ENCODE measurements at regions not wholly inside any gene's neighbourhood (a gene's known extent, or its start where the extent isn't known, plus 50 kb on each side); places are given as distances from the start of the nearest gene placed in this dataset.

- 67 to 83% (median 79%) methylated on average over 3 of the region's 3 CpGs for WGBS, 5 donors
- H3K36me3 ChIP-seq = no peaks in the 10 kb centered on the region
- no peak overlapping the region for H3K4me3 ChIP-seq
- no peaks in the 10 kb centered on the region for H3K9me3 ChIP-seq
- no peak for DNase-seq
- no peaks in the 10 kb centered on the region for H3K27me3 ChIP-seq (replicated peaks in 1 of 7)
- intact Hi-C loops (cut with DNase I; ENCODE audit: low total_unique reads) = no loop called here
- TF ChIP-seq CTCF (IDR thresholded peaks at IDR 0.05 in 8 of 11, conservative IDR thresholded peaks at IDR 0.05 in 3 of 11) = no peak
- H3K27ac ChIP-seq = no peak overlapping the region
- H3K4me1 ChIP-seq = no peaks in the 10 kb centered on the region
These were observed 306.8 kb downstream of the RFC3 start for GRCh38 chr13:34124666-34125306.

GRCh38 chr13:34127523-34127922, 309.6 kb downstream of the RFC3 start:
- no peaks in the 10 kb centered on the region for H3K36me3 ChIP-seq
- no peaks in the 10 kb centered on the region for H3K4me1 ChIP-seq
- intact Hi-C loops (cut with DNase I; ENCODE audit: low total_unique reads) = no loop called here
- no peak for TF ChIP-seq POLR2AphosphoS5 (IDR thresholded peaks at IDR 0.05)
- no peak for TF ChIP-seq CTCF (IDR thresholded peaks at IDR 0.05 in 8 of 11, conservative IDR thresholded peaks at IDR 0.05 in 3 of 11)
- TF ChIP-seq POLR2A (IDR thresholded peaks at IDR 0.05) = no peak
- DNase-seq = no peak
- H3K27ac ChIP-seq = no peak overlapping the region
- WGBS, 5 donors = 87 to 94% (median 91%) methylated on average over 4 of the region's 4 CpGs
- H3K9me3 ChIP-seq = no peaks in the 10 kb centered on the region
- no peak overlapping the region for H3K4me3 ChIP-seq
- no peaks in the 10 kb centered on the region for H3K27me3 ChIP-seq (replicated peaks in 1 of 7)

DNA sequence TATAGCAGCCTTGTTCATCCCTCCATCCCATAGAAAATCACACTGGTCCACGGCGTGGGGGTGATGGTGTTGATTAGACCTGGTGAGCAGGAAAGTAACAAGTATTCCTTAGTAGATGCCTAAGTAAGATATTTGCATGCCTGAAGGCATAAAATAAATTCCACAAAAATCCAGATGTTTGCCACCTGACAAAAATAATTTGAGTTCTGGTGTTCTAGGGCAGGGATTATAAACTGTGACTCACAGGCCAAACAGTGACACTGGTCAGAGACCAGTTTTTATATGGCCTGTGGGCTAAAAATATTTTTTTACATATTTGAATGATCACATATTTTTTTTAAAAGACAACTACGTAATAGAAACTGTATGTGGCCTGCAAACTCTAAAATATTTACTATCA, 310.7 kb downstream of the RFC3 start:
- Histone ChIP-seq H3K36me3 (no peaks in the 10 kb centered on the region), H3K27me3 (replicated peaks in 1 of 7) (no peaks in the 10 kb centered on the region), H3K27ac (no peak overlapping the region), H3K4me1 (no peaks in the 10 kb centered on the region), H3K4me3 (no peak overlapping the region), H3K9me3 (no peaks in the 10 kb centered on the region)
- no peak for DNase-seq
- TF ChIP-seq CTCF (IDR thresholded peaks at IDR 0.05 in 8 of 11, conservative IDR thresholded peaks at IDR 0.05 in 3 of 11) = no peak
- no peak for TF ChIP-seq POLR2AphosphoS5 (IDR thresholded peaks at IDR 0.05)
- no peak for TF ChIP-seq POLR2A (IDR thresholded peaks at IDR 0.05)
- intact Hi-C loops (cut with DNase I; ENCODE audit: low total_unique reads) = no loop called here
- WGBS, 5 donors = 79 to 85% (median 83%) methylated on average over 3 of the region's 3 CpGs

DNA sequence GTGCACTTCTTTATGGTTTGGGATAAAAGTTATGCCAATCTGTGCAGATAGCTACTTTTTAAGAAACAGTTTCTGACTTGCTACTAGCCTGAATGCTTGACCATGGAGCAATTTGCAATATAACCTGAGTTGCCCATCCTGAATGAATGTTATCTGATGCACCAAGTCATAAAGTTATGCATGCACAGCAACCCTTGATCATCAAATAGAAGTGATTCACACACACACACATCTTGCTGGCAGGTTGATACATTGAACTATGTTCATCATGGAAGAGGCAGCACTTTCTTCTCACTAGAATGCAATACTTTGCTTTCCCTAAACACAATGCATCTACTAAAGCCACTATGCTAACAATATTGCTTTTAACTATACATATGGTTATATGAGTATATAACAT, 311.5 kb downstream of the RFC3 start:
- intact Hi-C loops (cut with DNase I; ENCODE audit: low total_unique reads) = no loop called here
- no peaks in the 10 kb centered on the region for H3K36me3 ChIP-seq
- no peak for TF ChIP-seq CTCF (IDR thresholded peaks at IDR 0.05 in 8 of 11, conservative IDR thresholded peaks at IDR 0.05 in 3 of 11)
- TF ChIP-seq POLR2A (IDR thresholded peaks at IDR 0.05) = no peak
- TF ChIP-seq POLR2AphosphoS5 (IDR thresholded peaks at IDR 0.05) = no peak
- H3K27me3 ChIP-seq (replicated peaks in 1 of 7) = no peaks in the 10 kb centered on the region
- no peaks in the 10 kb centered on the region for H3K9me3 ChIP-seq
- no peak for DNase-seq
- H3K4me1 ChIP-seq = no peaks in the 10 kb centered on the region
- no peak overlapping the region for H3K4me3 ChIP-seq
- no peak overlapping the region for H3K27ac ChIP-seq

All from spleen (tissue), 11 donors.